HL-60 (cell line): ENCODE measurements at regions not wholly inside any gene's neighbourhood (a gene's known extent, or its start where the extent isn't known, plus 50 kb on each side); places are given as distances from the start of the nearest gene placed in this dataset.

Experiments used
- DNase-seq, 2 experiments: peaks; one replicate each; pipeline ENCODE4 v3.0.0-alpha.2; 2010 to 2020; ENCODE audit warnings: low read depth in 1 of 2, low spot score in 1 of 2
- H3K27ac ChIP-seq: fragments of 250-450 bp; sonication (Bioruptor Pico); replicated peaks from 2 replicates; pipeline ENCODE4 v1.5.1; 2020; ENCODE audit warnings: mild to moderate bottlenecking, moderate library complexity
- H3K27me3 ChIP-seq: fragments of 250-450 bp; sonication (Bioruptor Pico); 2 replicates; pipeline ENCODE4 v1.5.1; 2021; ENCODE audit warnings: mild to moderate bottlenecking, moderate library complexity; ENCODE audit not compliant: insufficient read depth, poor library complexity, severe bottlenecking
- H3K4me3 ChIP-seq: replicated peaks from 2 replicates; pipeline ENCODE4 v1.5.1; 2011; ENCODE audit warnings: mild to moderate bottlenecking, control low read depth, low read length; ENCODE audit not compliant: insufficient read depth
- CTCF ChIP-seq: IDR thresholded peaks from one replicate; pipeline ENCODE4 v1.5.1; 2011; ENCODE audit warnings: low read length, control low read depth, inconsistent platforms; ENCODE audit not compliant: insufficient read depth
- GABPA ChIP-seq: IDR thresholded peaks from 2 replicates; pipeline ENCODE4 v1.6.1; 2012; ENCODE audit warnings: low read depth
- POLR2AphosphoS5 ChIP-seq: IDR thresholded peaks from 2 replicates; pipeline ENCODE4 v1.6.1; 2012; ENCODE audit warnings: low read depth
- REST ChIP-seq: IDR thresholded peaks from 2 replicates; pipeline ENCODE4 v1.6.1; 2012; ENCODE audit warnings: low read depth; ENCODE audit not compliant: insufficient replicate concordance
- SPI1 ChIP-seq: IDR thresholded peaks from 2 replicates; pipeline ENCODE4 v1.6.1; 2012; ENCODE audit warnings: low read depth, mild to moderate bottlenecking, borderline replicate concordance

GRCh38 chr6:132043148-132043547 is 92.0 kb upstream of the CCN2 start:
- TF ChIP-seq GABPA = no peak
- TF ChIP-seq CTCF = no peak
- no peak for TF ChIP-seq SPI1
- no peak for TF ChIP-seq REST
- no peak for TF ChIP-seq POLR2AphosphoS5
- no peak overlapping the region for H3K27ac ChIP-seq
- H3K27me3 ChIP-seq = no peaks in the 10 kb centered on the region
- no peak overlapping the region for H3K4me3 ChIP-seq
- DNase-seq = no peak

- H3K27ac ChIP-seq = no peak overlapping the region
- TF ChIP-seq POLR2AphosphoS5 = no peak
- no peak for TF ChIP-seq SPI1
- no peak for TF ChIP-seq REST
- no peak for TF ChIP-seq GABPA
- TF ChIP-seq CTCF = no peak
- no peak overlapping the region for H3K4me3 ChIP-seq
- no peak for DNase-seq
- H3K27me3 ChIP-seq = no peaks in the 10 kb centered on the region
These were observed 90.5 kb upstream of the CCN2 start for GRCh38 chr6:132041706-132042105.

GRCh38 chr6:132028029-132028428 is 76.9 kb upstream of the CCN2 start:
- H3K27me3 ChIP-seq = no peaks in the 10 kb centered on the region
- no peak overlapping the region for H3K27ac ChIP-seq
- no peak for TF ChIP-seq CTCF
- TF ChIP-seq REST = no peak
- TF ChIP-seq GABPA = no peak
- no peak for TF ChIP-seq SPI1
- TF ChIP-seq POLR2AphosphoS5 = no peak
- DNase-seq = no peak
- no peak overlapping the region for H3K4me3 ChIP-seq
